Endothelial cell of umbilical vein (primary cell): ENCODE measurements at regions not wholly inside any gene's neighbourhood (a gene's known extent, or its start where the extent isn't known, plus 50 kb on each side); places are given as distances from the start of the nearest gene placed in this dataset.

Source experiments
- BruUV-seq: library from RNA; stranded (reverse); fragments of 400-500 nt; replicated peaks from 2 replicates; lab custom pipeline; 2021; lab: Mats Ljungman, UMichigan
- CTCF ChIA-PET: fragments of 300-600, 350-600 bp; sonication (Branson Sonifier 250); formaldehyde crosslinking; loops from one replicate; lab custom pipeline; 2021; ENCODE audit warnings: antibody characterized with exemption, inconsistent platforms; lab: Charles Lee
- POLR2A ChIA-PET: fragments of 300-600, 350-600 bp; sonication (Branson Sonifier 250); formaldehyde crosslinking; loops from one replicate; lab custom pipeline; 2021; ENCODE audit warnings: antibody characterized with exemption, inconsistent platforms; lab: Charles Lee
- DNase-seq: peaks from one replicate; pipeline ENCODE4 v3.0.0-alpha.2; 2011; ENCODE audit warnings: low read depth, low spot score
- FAIRE-seq: peaks from 2 replicates; lab custom pipeline; 2011; peaks lifted over from hg19 to GRCh38; lab: Jason Lieb, UNC
- H2AFZ ChIP-seq: 2 replicates; pipeline ENCODE4 v1.6.0; 2012; ENCODE audit warnings: low read depth, low read length, control low read depth, inconsistent platforms
- H3K27ac ChIP-seq: 2 replicates; pipeline ENCODE4 v1.5.1; 2011; ENCODE audit warnings: low read depth, mild to moderate bottlenecking, control low read depth, low read length, moderate library complexity; ENCODE audit not compliant: insufficient read depth
- H3K27me3 ChIP-seq, 2 experiments: 2 replicates each; pipeline versions ENCODE4 v1.6.0 to v1.6.1; 2011; ENCODE audit warnings: low read length in 2 of 2, mixed read lengths in 1 of 2; ENCODE audit not compliant: control insufficient read depth in 2 of 2, insufficient read depth in 2 of 2
- H3K36me3 ChIP-seq, 2 experiments: 2 replicates in 1 of 2; 3 replicates in 1 of 2; pipeline ENCODE4 v1.5.1; 2011; ENCODE audit warnings: low read length in 2 of 2, mild to moderate bottlenecking in 1 of 2, moderate library complexity in 1 of 2; ENCODE audit not compliant: control insufficient read depth in 2 of 2, insufficient read depth in 2 of 2; ENCODE audit errors: extremely low read depth in 1 of 2
- H3K4me1 ChIP-seq: 3 replicates; pipeline ENCODE4 v1.5.1; 2011; ENCODE audit warnings: mild to moderate bottlenecking, low read length; ENCODE audit not compliant: control insufficient read depth, insufficient read depth; ENCODE audit errors: extremely low read depth
- H3K4me2 ChIP-seq: 2 replicates; pipeline ENCODE4 v1.6.1; 2011; ENCODE audit warnings: low read length, control low read depth, mixed read lengths; ENCODE audit not compliant: insufficient read depth
- H3K4me3 ChIP-seq, 3 experiments: fragments of 200-600 bp in 1 of 3; sonication (generic), shearing (Covaris generic) in 1 of 3; replicated peaks in 1 of 3; 2 replicates each; pipeline ENCODE4 v1.5.1; 2011 to 2016; ENCODE audit warnings: control low read depth in 3 of 3, low read length in 3 of 3, mild to moderate bottlenecking in 2 of 3, inconsistent platforms in 1 of 3, low read depth in 1 of 3, moderate library complexity in 1 of 3; ENCODE audit not compliant: insufficient read depth in 1 of 3
- H3K79me2 ChIP-seq: 2 replicates; pipeline ENCODE4 v1.6.0; 2012; ENCODE audit warnings: low read length, inconsistent platforms; ENCODE audit not compliant: control insufficient read depth, insufficient read depth
- H3K9ac ChIP-seq: replicated peaks from 2 replicates; pipeline ENCODE3; 2011; ENCODE audit warnings: low read length, control low read depth; ENCODE audit not compliant: insufficient read depth; ENCODE audit errors: extremely low read depth
- H3K9me1 ChIP-seq: replicated peaks from 3 replicates; pipeline ENCODE4 v1.6.0; 2011; ENCODE audit warnings: mild to moderate bottlenecking, low read length; ENCODE audit not compliant: control insufficient read depth, insufficient read depth; ENCODE audit errors: extremely low read depth
- H3K9me3 ChIP-seq: replicated peaks from 2 replicates; pipeline ENCODE4 v1.5.1; 2012; ENCODE audit warnings: low read length, inconsistent platforms; ENCODE audit not compliant: control insufficient read depth, insufficient read depth
- H4K20me1 ChIP-seq: replicated peaks from 2 replicates; pipeline ENCODE3; 2011; ENCODE audit warnings: mild to moderate bottlenecking, low read length; ENCODE audit not compliant: control insufficient read depth, insufficient read depth; ENCODE audit errors: extremely low read depth
- CTCF ChIP-seq, 2 donors: IDR thresholded peaks; 1 replicate in 1 of 2; 2 replicates in 1 of 2; pipeline ENCODE4 v1.5.1; 2011; ENCODE audit warnings: low read length in 2 of 2, mild to moderate bottlenecking in 2 of 2, moderate library complexity in 2 of 2, control low read depth in 1 of 2, inconsistent platforms in 1 of 2, low read depth in 1 of 2; ENCODE audit not compliant: insufficient read depth in 1 of 2; ENCODE audit errors: extremely low read depth in 1 of 2
- EZH2 ChIP-seq: IDR thresholded peaks from 2 replicates; pipeline ENCODE4 v1.6.1; 2012; ENCODE audit warnings: borderline replicate concordance, low read depth, mild to moderate bottlenecking, moderate library complexity, low read length, inconsistent platforms; ENCODE audit not compliant: severe bottlenecking
- FOS ChIP-seq: IDR thresholded peaks from 2 replicates; pipeline ENCODE4 v1.6.1; 2011; ENCODE audit warnings: mild to moderate bottlenecking, low read length, moderate library complexity, borderline replicate concordance; ENCODE audit not compliant: insufficient read depth
- GATA2 ChIP-seq: IDR thresholded peaks from 2 replicates; pipeline ENCODE4 v1.7.0; 2011; ENCODE audit warnings: low read depth, mild to moderate bottlenecking, moderate library complexity, mixed read lengths, low read length; ENCODE audit not compliant: insufficient read length, insufficient read depth
- JUN ChIP-seq: IDR thresholded peaks from 2 replicates; pipeline ENCODE4 v1.6.1; 2011; ENCODE audit warnings: borderline replicate concordance, low read depth; ENCODE audit not compliant: insufficient read length, insufficient read depth
- MAX ChIP-seq: IDR thresholded peaks from 2 replicates; pipeline ENCODE4 v1.6.1; 2011; ENCODE audit not compliant: insufficient read depth, insufficient read length
- MYC ChIP-seq: IDR thresholded peaks from one replicate; pipeline ENCODE4 v1.6.1; 2011; ENCODE audit warnings: mild to moderate bottlenecking, low read depth, low read length
- POLR2A ChIP-seq: IDR thresholded peaks from 2 replicates; pipeline ENCODE4 v1.6.1; 2012; ENCODE audit warnings: low read depth, mild to moderate bottlenecking, control low read depth, low read length
- POLR2AphosphoS5 ChIP-seq: IDR thresholded peaks from 2 replicates; pipeline ENCODE4 v1.6.1; 2012; ENCODE audit warnings: low read depth, mild to moderate bottlenecking, control low read depth, low read length, moderate library complexity; ENCODE audit not compliant: insufficient read depth
- dilution Hi-C: fragments of 300-500 bp; cut with MboI; formaldehyde crosslinking; loops from one replicate; pipeline ENCODE4 v1.15.0; 2019; ENCODE audit warnings: low sequenced_read_pairs; ENCODE audit not compliant: extremely low pct_ligation_motif_present
- intact Hi-C: fragments of 100-400 bp; cut with micrococcal nuclease; formaldehyde crosslinking; loops from one replicate; pipeline ENCODE4 v1.10.0; 2022

GRCh38 chr17:63170795-63171194, 204.8 kb downstream of the TANC2 start:
- no TSS peak for BruUV-seq
- Histone ChIP-seq H4K20me1 (no peaks in the 10 kb centered on the region), H3K4me3 (no peak overlapping the region), H3K79me2 (no peaks in the 10 kb centered on the region), H3K27ac (no peak overlapping the region), H3K9ac (no peak overlapping the region), H3K9me1 (no peaks in the 10 kb centered on the region), H3K4me2 (no peak overlapping the region), H3K4me1 (peaks cover 7% of the 10 kb centered on the region), H2AFZ (no peak overlapping the region), H3K27me3 (no peaks in the 10 kb centered on the region), H3K9me3 (no peaks in the 10 kb centered on the region), H3K36me3 (no peaks in the 10 kb centered on the region)
- DNase-seq (no peak), FAIRE-seq (no peak)
- no peak for TF ChIP-seq MYC
- no peak for TF ChIP-seq POLR2A
- TF ChIP-seq JUN, result no peak
- no peak for TF ChIP-seq GATA2
- TF ChIP-seq MAX, result no peak
- TF ChIP-seq FOS, result no peak
- TF ChIP-seq CTCF (IDR thresholded peaks at IDR 0.05; ENCODE audit: extremely low read depth in 1 of 2, insufficient read depth in 1 of 2, low read depth in 1 of 2, low read length in 2 of 2), result no peak
- TF ChIP-seq EZH2, result no peak
- TF ChIP-seq POLR2AphosphoS5, result no peak
- dilution Hi-C loops, result no loop called here
- intact Hi-C loops, result no loop called here
- ChIA-PET CTCF (interaction anchor here (1.4 to 1.6 kb wide), 2 partner anchors 8 to 235 kb away, joined by 4 to 5 read pairs; no protein-coding TSS in a partner anchor), POLR2A (interaction anchor here (0.8 kb wide), 1 partner anchor 187 kb away, joined by 4 read pairs; no protein-coding TSS in a partner anchor)
